ENCODE measurements at regions not wholly inside any gene's neighbourhood (a gene's known extent, or its start where the extent isn't known, plus 50 kb on each side); places are given as distances from the start of the nearest gene placed in this dataset.
A peak's percentile ranks its signal among the peaks of the same experiment; 100 is the strongest.

DNA sequence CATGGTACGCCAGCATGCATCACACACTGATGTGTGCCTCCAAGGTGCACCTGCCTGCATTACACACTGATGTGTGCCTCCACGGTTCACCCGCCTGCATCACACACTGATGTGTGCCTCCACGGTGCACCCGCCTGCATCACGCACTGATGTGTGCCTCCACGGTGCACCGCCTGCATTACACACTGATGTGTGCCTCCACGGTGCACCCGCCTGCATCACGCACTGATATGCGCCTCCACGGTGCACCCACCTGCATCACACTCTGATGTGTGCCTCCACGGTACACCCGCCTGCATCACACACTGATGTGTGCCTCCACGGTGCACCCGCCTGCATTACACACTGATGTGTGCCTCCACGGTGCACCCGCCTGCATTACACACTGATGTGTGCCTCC, 223.1 kb upstream of the SHH start:
- DNase-seq (ENCODE audit: low spot score): peak; percentile 28

- DNase-seq (ENCODE audit: low spot score): no peak
Measured at GRCh38 chr7:156034397-156034796, 222.1 kb upstream of the SHH start.

DNA sequence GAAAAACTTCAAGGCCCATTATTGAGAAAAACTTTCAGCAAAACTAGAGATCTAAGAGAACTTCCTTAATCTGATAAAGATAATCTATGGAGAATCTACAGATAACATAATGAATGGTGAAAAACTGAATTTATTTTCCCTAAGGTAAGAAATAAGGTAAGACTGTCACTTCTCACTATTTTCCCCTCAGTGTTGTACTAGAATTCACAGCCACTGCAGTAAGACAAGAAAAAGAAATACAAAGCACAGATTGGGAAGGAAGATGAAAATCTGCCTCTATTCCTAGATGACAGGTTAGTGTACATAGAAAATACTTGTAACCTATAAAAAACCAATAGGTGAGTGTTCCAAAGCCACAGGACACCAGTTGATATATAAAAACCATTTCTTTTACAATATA, 220.7 kb upstream of the SHH start:
- DNase-seq (ENCODE audit: low spot score): no peak

DNA sequence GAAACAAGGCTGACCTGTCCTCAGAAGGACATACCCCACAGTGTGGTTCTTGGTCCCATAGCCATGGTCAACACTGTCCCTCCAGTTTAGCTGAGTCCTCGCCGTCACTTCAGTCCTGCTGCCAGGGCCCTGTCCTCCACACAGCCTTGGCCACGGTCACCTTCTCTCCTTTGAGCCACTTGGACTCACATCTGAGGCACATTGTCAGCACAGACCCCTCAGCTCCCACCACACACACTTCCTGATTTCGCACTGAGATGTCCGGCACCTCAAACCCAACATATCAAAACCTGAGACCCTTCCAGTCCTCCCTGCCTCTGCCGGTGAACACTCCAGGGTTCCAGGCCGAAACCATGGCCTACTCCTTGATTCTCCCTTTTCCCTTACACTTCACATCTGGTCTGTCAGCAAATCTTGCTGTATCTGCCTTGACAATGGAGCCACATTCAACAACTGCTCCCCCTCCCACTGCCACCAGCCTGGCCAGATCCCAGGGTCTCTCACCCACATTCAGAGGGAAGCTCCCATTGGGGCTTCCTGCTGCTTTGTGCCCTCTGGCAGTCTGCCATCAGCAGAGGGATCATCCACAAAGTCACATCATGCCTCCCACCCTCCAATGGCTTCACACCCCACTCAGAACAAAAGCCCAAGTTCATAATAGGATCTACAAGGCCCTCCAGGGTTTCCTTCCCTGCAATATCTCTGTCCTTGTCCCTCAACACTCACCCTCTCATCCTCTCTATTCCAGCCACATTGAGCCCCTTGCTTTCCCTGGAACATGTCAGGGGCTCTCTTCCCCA, 219.6 kb upstream of the SHH start:
- DNase-seq (ENCODE audit: low spot score): peak; percentile 22

DNA sequence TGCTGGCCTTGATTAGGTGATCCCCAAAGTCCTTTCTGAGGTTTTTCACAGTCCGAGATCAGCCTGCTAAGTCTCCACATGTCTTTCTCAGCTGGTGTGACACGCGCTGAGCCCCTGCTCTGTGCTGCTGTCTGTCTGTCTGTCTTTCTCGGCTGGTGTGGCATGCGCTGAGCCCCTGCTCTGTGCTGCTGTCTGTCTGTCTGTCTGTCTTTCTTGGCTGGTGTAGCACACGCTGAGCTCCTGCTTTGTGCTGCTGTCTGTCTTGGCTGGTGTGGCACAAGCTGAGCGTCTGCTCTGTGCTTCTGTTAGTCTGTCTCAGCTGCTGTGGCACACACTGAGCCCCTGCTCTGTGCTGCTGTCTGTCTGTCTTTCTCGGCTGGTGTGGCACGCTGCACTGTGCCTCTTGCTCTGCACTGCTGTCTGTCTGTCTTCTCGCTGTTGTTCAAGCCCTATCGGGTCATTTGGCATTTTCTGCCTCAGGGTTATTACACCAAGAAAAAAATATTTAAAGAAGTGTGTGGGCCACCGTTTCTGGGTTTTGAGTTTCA, 217.3 kb upstream of the SHH start:
- DNase-seq (ENCODE audit: low spot score): peak; percentile 23

DNA sequence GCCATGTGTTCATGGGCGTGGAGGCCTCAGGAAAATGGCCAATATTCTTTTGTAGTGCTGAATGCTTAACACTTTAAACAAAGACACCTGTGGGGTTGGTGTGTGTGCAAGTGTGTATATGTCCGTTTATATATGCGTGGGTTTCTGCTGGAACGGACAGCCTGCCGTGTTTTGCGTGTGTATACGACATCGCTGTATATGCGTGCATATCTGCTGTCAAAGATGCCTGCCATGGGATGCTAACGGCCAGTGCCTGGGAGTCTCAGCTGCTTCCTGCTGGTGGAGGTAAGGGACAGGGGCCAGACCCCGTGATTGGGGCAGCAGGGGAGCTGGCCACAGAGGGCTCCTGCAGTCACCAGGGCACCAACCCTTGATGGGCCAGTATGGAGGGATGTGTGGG, 216.3 kb upstream of the SHH start:
- DNase-seq (ENCODE audit: low spot score): peak; percentile 47

- peak; percentile 25 for DNase-seq (ENCODE audit: low spot score)
Measured at GRCh38 chr7:156027821-156028220, 215.6 kb upstream of the SHH start.

- no peak for DNase-seq (ENCODE audit: low spot score)
Measured at GRCh38 chr7:156026603-156027002, 214.3 kb upstream of the SHH start.

- DNase-seq (ENCODE audit: low spot score): peak; percentile 56
Measured at GRCh38 chr7:156026076-156026600, 213.9 kb upstream of the SHH start.

GRCh38 chr7:156025675-156026074, 213.4 kb upstream of the SHH start:
- no peak for DNase-seq (ENCODE audit: low spot score)

GRCh38 chr7:156024201-156024600, 211.9 kb upstream of the SHH start:
- DNase-seq (ENCODE audit: low spot score): peak; percentile 33

GRCh38 chr7:156022483-156023459, 210.5 kb upstream of the SHH start:
- DNase-seq (ENCODE audit: low spot score): peak; percentile 53

GRCh38 chr7:156021471-156021870, 209.2 kb upstream of the SHH start:
- DNase-seq (ENCODE audit: low spot score): peak; percentile 20

DNA sequence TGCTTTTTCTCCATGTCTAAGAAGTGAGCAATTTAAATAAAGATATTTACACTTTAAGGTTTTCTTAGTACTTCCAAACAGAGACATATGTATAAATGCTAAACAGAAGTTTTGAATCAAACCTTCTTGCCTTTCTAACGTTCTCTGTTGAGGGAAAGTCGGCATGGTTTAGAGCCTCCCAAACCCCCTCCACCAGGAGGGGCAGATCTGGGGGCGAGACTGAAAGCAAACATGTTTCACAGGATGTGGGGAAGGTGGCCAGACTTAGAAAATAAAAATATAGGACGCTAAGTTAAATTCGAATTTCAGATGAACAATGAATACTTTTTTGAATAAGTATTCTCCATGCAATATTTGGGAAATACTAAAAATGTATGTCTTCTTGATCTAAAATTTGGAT, 208.3 kb upstream of the SHH start:
- DNase-seq (ENCODE audit: low spot score): no peak

DNA sequence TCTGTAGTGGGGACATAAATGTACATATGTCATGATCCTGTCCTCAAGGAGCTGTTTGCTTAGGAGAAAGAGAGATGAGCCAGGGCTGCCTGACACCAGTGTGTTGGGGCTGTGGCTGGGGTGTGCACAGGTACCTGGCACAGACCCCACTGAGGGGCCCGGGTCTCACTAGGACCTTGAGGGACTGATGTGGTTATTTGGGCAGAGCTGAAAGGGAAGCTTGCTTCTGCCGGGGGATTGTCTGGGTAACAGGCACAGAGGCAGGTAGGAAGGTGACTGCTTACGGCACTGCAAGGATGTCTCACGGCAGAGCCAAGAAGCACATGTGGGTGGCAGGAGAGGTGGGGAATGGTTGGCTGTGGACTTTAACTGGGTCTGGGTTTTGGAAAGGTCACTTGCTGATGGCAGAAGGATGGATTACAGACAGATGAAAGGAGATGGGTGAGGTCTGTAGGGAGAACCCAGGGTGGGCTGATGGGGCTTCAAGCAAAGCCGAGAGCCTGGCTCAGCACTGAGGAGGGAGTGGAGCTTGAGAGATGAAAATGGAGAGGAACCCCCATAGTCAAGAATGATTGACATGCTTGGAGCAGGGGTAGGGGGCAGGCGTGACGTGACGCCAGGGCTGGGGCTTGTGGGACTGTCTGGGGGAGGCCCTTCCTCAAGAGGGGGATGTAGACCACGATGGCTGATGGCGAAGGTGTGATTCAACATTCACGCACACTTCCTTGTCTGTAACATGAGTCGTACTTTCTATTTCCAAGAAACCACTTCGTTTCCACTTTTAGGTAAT, 207.7 kb upstream of the SHH start:
- DNase-seq (ENCODE audit: low spot score): peak; percentile 37

DNA sequence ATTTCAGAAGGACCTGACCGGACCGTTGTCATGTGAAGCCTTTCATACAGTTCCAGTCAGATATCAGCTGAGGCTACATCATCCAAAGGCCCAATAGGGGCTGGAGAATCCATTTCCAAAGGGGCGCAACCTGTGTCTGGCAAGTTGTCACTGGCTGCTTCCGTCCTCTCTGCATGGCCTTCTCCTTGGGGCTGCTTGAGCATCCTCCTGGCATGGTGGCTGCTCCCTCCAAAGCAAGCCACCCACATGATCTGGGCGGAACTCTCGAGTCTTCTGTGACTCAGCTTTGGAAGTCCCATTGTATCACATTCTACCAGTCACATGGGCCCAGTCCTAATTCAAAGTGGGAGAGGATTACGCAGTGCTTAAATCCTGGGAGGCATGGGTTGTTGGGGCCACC, 207.0 kb upstream of the SHH start:
- peak; percentile 11 for DNase-seq (ENCODE audit: low spot score)

DNA sequence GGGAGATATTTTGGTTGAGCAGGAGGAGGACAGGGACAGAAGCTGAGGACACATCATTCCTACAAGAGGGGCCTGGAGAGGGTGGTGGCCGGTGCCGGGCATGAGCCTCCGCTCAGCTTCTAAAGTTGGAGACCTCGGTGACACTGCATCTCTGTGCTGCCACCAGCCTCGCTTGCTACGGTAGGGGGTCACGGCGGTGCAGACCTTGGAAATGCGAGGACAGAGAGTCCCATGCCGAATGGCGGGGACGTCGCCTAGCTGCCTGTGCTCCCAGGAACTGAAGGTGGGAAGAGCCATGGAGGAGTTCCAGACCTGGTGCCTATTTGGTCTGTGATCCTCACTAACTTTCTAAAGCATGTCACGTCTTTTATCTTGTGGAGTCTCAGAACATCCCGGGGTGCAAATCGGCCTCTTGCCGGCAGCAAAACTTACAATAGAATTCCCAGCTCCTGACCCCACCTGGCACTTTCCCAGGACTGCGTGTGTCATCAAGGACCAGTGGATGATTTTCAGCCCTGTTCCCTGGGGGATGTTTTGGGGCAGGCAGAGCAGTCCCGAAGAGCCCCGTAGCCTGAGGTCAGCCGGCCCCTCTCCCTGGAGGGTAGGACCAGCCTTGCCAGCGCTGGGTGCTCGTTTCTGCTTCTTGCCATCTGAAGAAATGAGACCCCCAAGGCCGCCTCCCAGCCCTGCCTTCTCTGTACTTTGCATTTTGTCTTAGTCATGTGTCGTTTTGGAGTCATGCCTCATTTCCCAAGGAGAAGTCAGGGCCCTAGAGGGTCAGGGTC, 205.8 kb upstream of the SHH start:
- DNase-seq (ENCODE audit: low spot score): peak; percentile 45

DNA sequence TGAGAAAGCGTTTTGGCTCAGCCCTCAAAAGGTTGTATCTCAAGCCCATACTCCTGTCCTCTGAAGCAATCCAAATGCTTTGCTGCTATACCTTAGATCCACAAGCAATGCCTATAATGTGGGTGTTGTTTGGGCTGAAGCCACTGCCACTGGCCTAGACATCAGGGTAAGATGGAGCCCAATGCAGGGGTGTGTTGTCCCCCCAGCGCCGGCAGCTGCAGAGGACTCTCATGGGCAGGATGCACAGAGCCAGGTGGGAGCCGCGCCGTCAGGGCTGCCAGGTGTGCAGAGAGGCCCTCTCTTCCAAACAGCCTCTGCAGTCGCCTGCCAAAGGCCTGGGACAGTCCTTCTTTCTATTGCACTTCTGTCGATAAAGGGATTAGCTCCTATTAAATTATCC, 205.2 kb upstream of the SHH start:
- DNase-seq (ENCODE audit: low spot score): no peak

GRCh38 chr7:156015237-156016020, 203.2 kb upstream of the SHH start:
- DNase-seq (ENCODE audit: low spot score): peak; percentile 40

GRCh38 chr7:156014808-156015207, 202.5 kb upstream of the SHH start:
- DNase-seq (ENCODE audit: low spot score): peak; percentile 45
